ENCODE measurements at regions not wholly inside any gene's neighbourhood (a gene's known extent, or its start where the extent isn't known, plus 50 kb on each side); places are given as distances from the start of the nearest gene placed in this dataset.

DNA sequence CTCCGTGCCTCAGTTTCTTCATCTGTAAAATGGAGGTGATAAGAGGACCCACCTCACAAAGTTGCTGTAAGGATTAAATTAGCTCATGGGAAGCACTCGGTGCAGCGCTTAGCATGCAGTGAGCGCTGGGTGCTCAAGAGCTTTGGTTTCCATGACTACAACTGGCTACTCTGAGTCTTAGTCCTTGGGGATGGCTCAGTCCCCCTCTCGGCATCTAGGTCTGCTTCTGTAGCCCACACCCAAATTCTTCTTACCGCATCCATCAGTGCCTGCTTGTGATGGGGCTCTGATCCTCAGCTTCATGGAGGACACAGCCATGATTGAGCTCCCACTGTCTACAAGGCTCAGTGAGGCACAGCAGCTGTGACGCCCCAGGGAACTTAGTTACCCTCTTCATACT, 159.0 kb downstream of the ACTL8 start:
- no peak for DNase-seq
- TF ChIP-seq GATA1 (IDR thresholded peaks at IDR 0.05; ENCODE audit: low read depth, low read length) (no peak), POLR2A (IDR thresholded peaks at IDR 0.05; ENCODE audit: low read length) (no peak)

DNA sequence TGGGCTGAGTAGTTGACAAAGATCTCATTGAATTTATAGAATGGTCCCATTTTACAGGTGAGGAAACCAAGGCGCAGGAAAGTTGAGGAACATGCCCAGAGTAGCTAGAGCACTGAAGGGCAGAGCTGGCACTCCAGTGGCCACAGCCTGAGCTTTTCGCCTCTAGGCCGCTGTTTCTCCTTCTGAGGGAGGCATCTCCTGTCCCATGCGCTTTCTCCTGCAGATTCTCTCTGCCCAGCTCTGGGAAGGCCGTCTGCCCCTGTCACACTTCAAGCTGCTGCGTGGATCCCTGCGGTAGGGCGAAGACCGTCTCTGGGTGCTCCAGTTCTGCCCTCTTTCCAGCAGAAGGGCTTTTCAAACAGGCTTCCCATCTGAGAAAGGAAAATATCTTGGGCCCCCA, 159.9 kb downstream of the ACTL8 start:
- no peak for DNase-seq

DNA sequence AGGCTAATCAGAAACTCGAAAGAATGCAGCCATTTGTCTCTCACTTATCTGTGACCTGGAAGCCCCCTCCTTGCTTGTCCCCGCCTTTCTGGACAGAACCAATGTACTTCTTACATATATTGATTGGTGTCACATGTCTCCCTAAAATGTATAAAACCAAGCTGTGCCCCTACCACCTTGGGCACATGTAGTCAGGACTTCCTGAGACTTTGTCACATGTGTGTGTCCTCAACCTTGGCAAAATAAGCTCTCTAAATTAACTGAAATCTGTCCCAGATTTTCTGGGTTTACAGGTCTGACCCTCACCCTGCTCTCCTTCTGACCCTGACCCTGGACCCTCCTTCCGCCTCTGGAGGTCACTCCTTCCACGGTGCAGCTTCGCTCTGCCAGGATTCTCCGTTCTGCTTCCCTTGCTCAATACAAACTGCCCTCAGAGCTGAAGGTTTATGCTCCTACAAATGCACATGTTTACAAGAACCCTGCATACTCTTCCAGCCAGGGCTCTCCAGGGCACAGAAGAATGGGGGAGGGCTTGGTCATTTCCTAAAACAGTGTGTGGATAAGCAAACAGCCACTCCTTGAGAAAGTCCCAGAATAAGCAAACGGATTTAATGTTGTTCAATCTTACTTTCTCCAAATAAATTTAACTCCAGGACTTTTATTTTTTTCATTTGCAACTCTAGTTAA, 160.5 kb downstream of the ACTL8 start:
- TF ChIP-seq POLR2A (IDR thresholded peaks at IDR 0.05; ENCODE audit: low read length) (no peak), GATA1 (IDR thresholded peaks at IDR 0.05; ENCODE audit: low read depth, low read length) (no peak)
- no peak for DNase-seq

More for the DNA sequence above, 159.9 kb downstream of the ACTL8 start:
- no peak for TF ChIP-seq GATA1 (IDR thresholded peaks at IDR 0.05; ENCODE audit: low read depth, low read length)
- no peak for TF ChIP-seq POLR2A (IDR thresholded peaks at IDR 0.05; ENCODE audit: low read length)

DNA sequence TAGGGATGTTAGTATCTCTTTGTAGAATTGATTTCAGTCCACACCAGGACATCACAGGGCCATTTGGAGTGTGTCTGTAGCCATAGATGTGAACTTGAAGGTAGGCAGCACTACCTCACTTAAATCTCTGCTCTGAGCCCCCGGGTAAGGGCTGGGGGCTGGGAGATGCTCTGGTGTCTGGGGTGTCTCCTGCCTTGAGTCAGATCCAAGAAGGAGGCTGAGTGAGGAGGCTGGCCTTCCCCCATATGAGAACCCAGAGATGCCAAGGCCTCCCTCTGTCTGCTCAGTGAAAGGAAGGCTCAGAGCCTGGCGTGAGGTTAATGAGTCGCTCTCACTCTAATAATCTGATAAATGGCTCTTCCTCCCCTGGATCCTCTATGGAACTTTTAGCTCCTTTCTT, 161.6 kb downstream of the ACTL8 start:
- DNase-seq = no peak
- TF ChIP-seq POLR2A (IDR thresholded peaks at IDR 0.05; ENCODE audit: low read length) (no peak), GATA1 (IDR thresholded peaks at IDR 0.05; ENCODE audit: low read depth, low read length) (no peak)

DNA sequence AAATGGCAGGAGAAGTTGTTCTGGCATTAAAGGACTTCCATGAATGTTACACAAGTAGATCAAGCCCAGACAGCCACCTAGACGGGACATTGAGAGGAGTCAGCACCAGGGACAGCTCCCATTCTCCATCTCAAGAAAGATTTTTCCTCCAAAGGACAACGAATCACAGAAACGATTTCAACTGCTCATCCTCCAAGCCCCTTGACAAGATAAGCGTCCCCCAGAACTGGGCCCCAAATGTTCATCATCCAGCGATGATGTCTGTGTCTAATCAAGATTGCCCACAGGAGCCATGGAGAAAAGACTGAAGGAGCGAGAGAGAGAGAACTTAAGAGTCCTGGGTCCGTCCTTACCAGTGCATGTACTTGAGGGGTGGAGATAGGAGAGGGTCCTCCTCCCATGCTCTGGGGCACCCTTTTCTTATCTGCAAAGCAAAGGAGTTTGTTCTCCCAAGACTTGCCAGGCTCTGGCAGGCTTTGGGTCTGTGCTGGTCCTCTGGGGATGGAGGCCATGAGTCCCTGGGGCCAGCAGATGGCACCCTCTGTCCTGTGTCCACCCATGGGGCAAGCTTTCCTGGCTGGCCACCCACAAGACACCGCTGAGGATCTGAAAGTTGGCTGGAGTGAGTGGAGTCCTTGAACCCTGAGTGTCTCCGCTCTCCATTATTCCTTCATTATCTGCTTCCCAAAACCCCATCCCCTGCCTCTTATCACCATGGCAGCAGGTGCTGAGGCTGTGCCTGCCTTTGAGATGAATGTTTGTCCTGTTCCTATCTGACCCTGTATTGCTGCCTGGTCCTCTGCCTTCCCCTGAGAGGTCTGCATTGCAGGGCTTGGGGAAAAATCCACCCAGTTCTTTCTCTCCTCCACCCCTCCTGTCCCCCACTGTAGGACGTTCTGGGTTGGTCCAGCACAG, 164.6 kb downstream of the ACTL8 start:
- TF ChIP-seq GATA1 (IDR thresholded peaks at IDR 0.05; ENCODE audit: low read depth, low read length) (no peak), POLR2A (IDR thresholded peaks at IDR 0.05; ENCODE audit: low read length) (no peak)
- peak; percentile 15 to 23 for DNase-seq

DNA sequence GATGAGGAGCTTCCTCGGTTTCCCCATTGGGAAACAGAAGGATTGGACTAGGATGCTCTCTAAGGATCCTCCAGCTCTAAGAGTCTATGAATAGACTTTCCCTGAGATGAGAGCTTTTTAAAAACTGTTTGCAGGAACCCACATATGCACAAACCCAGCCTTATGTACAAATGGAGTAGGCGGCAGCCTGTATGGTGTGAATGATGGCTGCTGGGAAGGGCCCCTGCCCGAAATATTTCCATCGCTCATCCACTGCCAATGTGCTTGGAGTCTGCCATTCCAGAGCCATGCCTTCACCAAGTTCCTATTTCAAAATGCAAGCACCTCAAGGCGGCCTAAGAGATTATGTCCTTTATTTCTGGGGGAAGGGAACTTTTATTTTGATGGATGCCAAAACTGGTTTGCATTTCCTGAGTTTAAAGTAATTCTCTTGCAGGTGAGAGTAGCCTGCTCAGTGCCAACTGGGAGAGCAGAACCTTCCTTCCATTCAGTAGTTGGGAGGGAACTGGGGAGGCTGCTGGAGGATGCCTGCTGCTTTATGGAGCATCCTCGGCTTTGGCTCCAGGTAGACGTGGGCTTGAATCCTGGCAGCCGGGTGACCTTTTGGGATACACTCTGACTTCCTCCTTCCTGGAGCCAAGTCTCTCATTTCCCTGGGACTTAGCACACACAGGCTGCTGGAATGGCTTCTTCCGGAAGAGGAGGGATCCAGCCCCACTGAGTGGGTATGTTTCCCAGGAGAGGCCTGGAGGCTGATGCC, 165.9 kb downstream of the ACTL8 start:
- TF ChIP-seq POLR2A (IDR thresholded peaks at IDR 0.05; ENCODE audit: low read length) = no peak
- no peak for DNase-seq

DNA sequence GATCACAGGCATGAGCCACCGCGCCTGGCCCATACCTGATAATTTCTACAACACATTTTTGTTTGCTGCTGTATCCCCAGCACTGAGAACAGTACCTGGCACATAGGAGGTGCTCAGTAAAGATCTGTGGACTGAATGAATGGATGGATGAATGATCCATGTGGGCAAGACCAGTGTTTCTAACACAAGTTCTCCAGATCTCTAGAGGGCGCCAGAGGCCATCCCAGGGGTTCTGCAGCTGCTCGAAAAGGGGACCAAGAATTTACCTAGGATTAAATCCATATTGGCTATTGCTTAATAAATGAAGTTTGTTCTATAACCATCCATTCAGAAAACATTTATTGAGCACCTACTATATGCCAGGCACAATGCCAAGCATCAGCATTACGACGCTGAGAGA, 167.7 kb downstream of the ACTL8 start:
- peak; percentile 17 to 41 for DNase-seq
- no peak for TF ChIP-seq GATA1 (IDR thresholded peaks at IDR 0.05; ENCODE audit: low read depth, low read length)
- no peak for TF ChIP-seq POLR2A (IDR thresholded peaks at IDR 0.05; ENCODE audit: low read length)

DNA sequence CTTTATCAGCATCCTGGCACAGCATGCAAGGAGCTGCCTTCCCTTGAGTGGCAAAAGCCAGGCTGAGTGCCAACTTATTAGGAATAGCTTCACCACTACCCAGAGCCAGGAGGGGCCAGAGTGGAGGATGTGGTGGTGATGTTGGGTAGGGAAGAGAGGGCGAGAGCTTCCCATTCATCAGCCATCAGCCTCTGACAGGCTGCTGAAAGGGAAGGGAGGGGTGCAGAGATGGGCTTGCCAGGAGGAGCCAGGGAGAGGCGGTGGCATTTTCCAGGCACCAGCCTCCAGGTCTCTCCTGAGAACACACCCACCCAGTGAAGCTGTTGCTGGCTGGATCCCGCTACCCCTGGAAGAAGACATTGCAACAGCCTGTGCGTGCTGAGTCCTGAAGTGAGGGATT, 168.5 kb downstream of the ACTL8 start:
- no peak for DNase-seq
- TF ChIP-seq POLR2A (IDR thresholded peaks at IDR 0.05; ENCODE audit: low read length) (no peak), GATA1 (IDR thresholded peaks at IDR 0.05; ENCODE audit: low read depth, low read length) (no peak)

DNA sequence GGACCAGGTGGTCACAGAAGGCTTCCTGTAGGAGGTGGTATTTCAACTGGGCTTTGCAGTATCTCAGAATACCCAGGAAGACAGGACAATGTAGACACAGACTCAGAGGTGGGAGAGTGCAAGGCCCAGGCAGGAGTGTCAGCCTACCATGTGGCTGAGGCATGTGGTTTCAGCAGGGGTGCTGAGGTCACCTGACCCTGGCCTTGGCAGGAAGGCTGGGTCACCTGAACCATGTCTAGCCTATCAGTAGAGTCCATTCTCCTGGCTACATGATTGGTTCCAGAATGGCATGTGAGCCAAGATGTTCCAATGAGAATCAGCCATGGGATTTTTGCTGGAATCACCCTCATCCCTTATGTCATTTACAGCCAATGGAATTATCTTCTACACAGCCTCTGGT, 169.4 kb downstream of the ACTL8 start:
- no peak for DNase-seq
- TF ChIP-seq GATA1 (IDR thresholded peaks at IDR 0.05; ENCODE audit: low read depth, low read length) = no peak
- TF ChIP-seq POLR2A (IDR thresholded peaks at IDR 0.05; ENCODE audit: low read length) = no peak

DNA sequence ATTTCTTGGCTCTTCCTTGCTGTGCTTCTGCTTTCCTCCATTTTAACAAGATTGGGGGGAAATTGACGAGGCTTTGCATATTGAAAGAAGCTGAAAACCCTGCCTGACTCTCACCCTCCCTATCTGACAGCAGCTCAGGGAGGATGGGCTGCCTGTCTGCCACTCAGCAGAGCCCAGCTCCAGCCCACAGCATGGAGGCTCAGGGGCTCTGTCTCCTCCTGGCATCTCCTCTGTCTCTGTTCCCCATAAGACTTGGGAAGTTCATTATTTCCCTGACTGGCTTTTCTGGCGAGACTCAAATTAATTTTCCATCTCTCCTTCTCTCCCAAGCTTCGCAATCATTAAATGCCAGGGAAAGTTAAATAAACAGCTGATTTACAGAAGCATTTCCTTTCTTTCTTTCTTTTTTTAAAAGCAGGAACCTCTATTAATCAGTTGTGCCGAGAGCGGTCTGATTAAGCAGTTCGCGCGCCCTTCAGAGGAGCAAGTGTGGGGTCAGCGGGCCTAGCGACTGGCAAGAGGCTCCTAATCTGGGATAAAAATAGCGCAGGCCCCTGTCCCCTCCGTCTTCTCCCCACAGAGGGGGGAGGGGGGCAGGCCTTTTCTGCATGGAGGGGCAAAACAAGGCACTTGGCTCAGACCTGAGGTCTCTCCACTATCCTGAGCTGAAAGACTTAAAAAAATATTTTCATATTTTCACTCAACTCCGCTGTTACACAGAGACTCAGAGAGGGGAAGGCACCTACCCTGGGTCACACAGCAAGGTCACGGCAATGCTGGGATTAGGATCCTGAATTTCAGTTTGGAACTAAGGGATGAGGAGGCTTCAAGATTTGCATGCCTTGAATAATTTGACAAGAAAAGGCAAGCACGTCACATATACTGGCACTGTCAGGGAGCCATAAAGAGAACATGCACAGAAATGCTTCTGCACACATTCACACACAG, 170.4 kb downstream of the ACTL8 start:
- no peak for TF ChIP-seq POLR2A (IDR thresholded peaks at IDR 0.05; ENCODE audit: low read length)
- no peak for TF ChIP-seq GATA1 (IDR thresholded peaks at IDR 0.05; ENCODE audit: low read depth, low read length)

DNA sequence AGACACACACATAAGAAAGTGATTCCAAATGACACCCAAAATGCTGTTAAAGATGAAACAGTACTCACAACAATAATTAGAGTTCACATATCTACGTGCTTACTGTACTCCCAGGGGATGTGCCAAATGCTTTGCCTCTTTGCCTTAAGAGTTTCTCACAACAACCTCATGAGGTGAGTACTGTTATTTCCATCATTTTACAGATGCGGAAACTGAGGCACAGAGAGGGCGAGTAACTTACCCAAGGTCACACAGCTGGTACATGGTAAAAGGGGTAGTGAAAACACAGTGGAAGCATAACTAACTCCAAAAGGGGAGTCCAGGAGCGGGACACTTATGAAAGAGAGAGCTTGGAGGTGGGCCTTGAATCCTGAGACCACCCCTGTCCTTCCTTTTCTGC, 171.8 kb downstream of the ACTL8 start:
- no peak for DNase-seq
- TF ChIP-seq POLR2A (IDR thresholded peaks at IDR 0.05; ENCODE audit: low read length) (no peak), GATA1 (IDR thresholded peaks at IDR 0.05; ENCODE audit: low read depth, low read length) (no peak)

More for the DNA sequence above, 170.4 kb downstream of the ACTL8 start:
- no peak for DNase-seq

DNA sequence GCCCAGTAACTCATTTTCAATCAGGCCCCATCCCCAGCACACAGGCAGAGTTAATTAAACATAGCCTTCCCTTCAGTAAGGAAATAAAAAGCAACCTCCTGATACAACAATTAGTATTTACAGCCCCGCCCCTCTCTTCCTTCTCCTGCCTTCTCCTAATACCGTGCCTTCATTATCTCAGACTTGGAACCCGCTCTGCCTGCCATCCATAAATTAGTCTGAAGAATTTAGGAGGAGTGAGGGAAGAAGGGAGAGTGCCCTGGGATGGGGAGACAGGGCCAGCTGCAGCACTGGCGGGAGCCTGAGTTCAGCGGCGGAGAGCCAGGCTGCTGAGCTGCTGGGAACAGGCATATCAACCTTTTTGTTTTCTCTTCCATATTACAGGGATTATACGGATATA, 172.8 kb downstream of the ACTL8 start:
- no peak for DNase-seq
- TF ChIP-seq GATA1 (IDR thresholded peaks at IDR 0.05; ENCODE audit: low read depth, low read length) = no peak
- TF ChIP-seq POLR2A (IDR thresholded peaks at IDR 0.05; ENCODE audit: low read length) = no peak

DNA sequence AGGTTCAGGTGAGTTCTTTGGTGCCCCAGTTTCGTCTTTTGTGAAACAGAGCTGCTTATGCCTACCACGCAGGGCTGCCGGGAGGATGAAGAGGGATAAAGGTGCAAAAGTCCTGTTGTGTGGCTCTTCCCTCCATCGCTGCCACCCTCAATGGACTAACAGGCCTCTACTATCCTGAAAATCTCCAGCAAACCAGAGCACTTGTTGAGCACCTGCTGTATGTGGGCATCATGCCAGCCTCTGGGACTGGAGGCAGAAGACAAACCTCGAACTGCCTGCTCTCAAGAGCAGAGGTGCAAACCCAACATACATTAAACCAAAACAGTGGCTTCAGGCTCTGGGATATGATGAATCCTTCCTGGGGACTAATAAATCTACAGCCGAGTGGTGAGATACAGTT, 174.1 kb downstream of the ACTL8 start:
- no peak for DNase-seq
- TF ChIP-seq GATA1 (IDR thresholded peaks at IDR 0.05; ENCODE audit: low read depth, low read length) = no peak
- no peak for TF ChIP-seq POLR2A (IDR thresholded peaks at IDR 0.05; ENCODE audit: low read length)

Data from erythroblast (primary cell).